K562 (cell line): ENCODE measurements at regions not wholly inside any gene's neighbourhood (a gene's known extent, or its start where the extent isn't known, plus 50 kb on each side); places are given as distances from the start of the nearest gene placed in this dataset.

Source experiments
- CHAMP1 ChIP-seq: fragments of 450-650 bp; IDR thresholded peaks from 2 replicates; pipeline ENCODE4 v1.6.1; 2016; ENCODE audit warnings: mild to moderate bottlenecking
- GMEB1 ChIP-seq: fragments of 250-450 bp; sonication (Bioruptor Pico); IDR thresholded peaks from 2 replicates; pipeline ENCODE4 v1.4.0; 2020; ENCODE audit warnings: mild to moderate bottlenecking
- HBP1 ChIP-seq: fragments of 450-650 bp; formaldehyde crosslinking; IDR thresholded peaks from 2 replicates; pipeline ENCODE4 v1.4.0; 2022; ENCODE audit warnings: missing genetic modification characterization
- IRF9 ChIP-seq: fragments of 450-650 bp; IDR thresholded peaks from 2 replicates; pipeline ENCODE4 v1.6.1; 2016; ENCODE audit warnings: missing biosample characterization, missing genetic modification characterization
- MXI1 ChIP-seq: IDR thresholded peaks from 2 replicates; pipeline ENCODE4 v1.6.1; 2011; ENCODE audit warnings: low read depth, mild to moderate bottlenecking, improper control_type of control experiment, low read length
- PPARD ChIP-seq: fragments of 250-450 bp; sonication (Bioruptor Pico); IDR thresholded peaks from 2 replicates; pipeline ENCODE4 v1.8.0; 2022; ENCODE audit warnings: inconsistent platforms, mild to moderate bottlenecking, moderate library complexity

- TF ChIP-seq HBP1 (CRISPR knock-in tag), result no peak
- no peak for TF ChIP-seq MXI1
- no peak for TF ChIP-seq GMEB1 (CRISPR knock-in tag)
- no peak for TF ChIP-seq IRF9 (tag)
- TF ChIP-seq PPARD (CRISPR knock-in tag), result no peak
- TF ChIP-seq CHAMP1, result no peak
- TF ChIP-seq, all 486 proteins: peak for 0
These were observed 494.7 kb downstream of the CD83 start (continued) for GRCh38 chr6:14612016-14612980.
